Chondrocyte (in vitro differentiated cells): ENCODE measurements at regions not wholly inside any gene's neighbourhood (a gene's known extent, or its start where the extent isn't known, plus 50 kb on each side); places are given as distances from the start of the nearest gene placed in this dataset.

ENCODE experiments used
- DNase-seq: peaks from one replicate; pipeline ENCODE4 v3.0.0; 2021; ENCODE audit warnings: mixed read lengths, low spot score
- H3K27ac Mint-ChIP-seq: one replicate; pipeline ENCODE4 v1.8.0; 2021; ENCODE audit warnings: mild to moderate bottlenecking, moderate library complexity, mixed read lengths; ENCODE audit not compliant: unreplicated experiment
- H3K27me3 Mint-ChIP-seq: 2 replicates; pipeline ENCODE4 v1.8.0; 2021; ENCODE audit warnings: low read depth, mixed read lengths
- H3K36me3 Mint-ChIP-seq: 2 replicates; pipeline ENCODE4 v1.8.0; 2021; ENCODE audit warnings: low read depth, mixed read lengths
- H3K4me1 Mint-ChIP-seq: 2 replicates; pipeline ENCODE4 v1.8.0; 2021; ENCODE audit warnings: low read depth, mild to moderate bottlenecking, mixed read lengths
- H3K4me3 Mint-ChIP-seq: one replicate; pipeline ENCODE4 v1.8.0; 2021; ENCODE audit warnings: mild to moderate bottlenecking, moderate library complexity, mixed read lengths; ENCODE audit not compliant: unreplicated experiment
- H3K9me3 Mint-ChIP-seq: 2 replicates; pipeline ENCODE4 v1.8.0; 2021; ENCODE audit warnings: low read depth, mixed read lengths
- TF ChIP-seq, protein P1 (sequence below): fragments of 200-600 bp; sonication (generic); IDR thresholded peaks from 2 replicates; pipeline ENCODE4 v1.5.0; 2021; ENCODE audit warnings: antibody characterized with exemption, mild to moderate bottlenecking, moderate library complexity

DNA sequence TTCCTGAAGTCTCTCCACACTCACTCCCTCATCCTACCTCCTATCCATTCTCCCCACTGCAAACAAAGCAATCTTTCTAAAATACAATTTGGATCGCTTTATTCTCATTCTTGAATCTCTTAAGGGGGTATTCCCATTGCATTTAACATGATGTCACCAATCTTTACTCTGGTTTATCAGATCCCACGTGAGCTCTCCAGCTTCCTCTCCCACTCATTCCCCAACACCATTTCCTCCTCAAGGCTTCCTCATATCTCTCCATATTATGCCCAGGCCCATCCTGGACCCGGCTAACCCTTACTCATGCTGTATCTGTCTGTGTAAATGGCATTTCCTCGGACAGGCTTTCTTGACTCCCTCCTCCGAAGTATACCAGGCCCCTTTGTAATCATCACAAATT, 165.0 kb downstream of the CD47 start:
- Mint-ChIP-seq H3K9me3 (no peaks in the 10 kb centered on the region), H3K4me3 (no peak overlapping the region), H3K27me3 (no peaks in the 10 kb centered on the region), H3K4me1 (peaks cover 11% of the 10 kb centered on the region), H3K27ac (no peak overlapping the region), H3K36me3 (no peaks in the 10 kb centered on the region)
- no peak for DNase-seq
- TF ChIP-seq, protein P1, sequence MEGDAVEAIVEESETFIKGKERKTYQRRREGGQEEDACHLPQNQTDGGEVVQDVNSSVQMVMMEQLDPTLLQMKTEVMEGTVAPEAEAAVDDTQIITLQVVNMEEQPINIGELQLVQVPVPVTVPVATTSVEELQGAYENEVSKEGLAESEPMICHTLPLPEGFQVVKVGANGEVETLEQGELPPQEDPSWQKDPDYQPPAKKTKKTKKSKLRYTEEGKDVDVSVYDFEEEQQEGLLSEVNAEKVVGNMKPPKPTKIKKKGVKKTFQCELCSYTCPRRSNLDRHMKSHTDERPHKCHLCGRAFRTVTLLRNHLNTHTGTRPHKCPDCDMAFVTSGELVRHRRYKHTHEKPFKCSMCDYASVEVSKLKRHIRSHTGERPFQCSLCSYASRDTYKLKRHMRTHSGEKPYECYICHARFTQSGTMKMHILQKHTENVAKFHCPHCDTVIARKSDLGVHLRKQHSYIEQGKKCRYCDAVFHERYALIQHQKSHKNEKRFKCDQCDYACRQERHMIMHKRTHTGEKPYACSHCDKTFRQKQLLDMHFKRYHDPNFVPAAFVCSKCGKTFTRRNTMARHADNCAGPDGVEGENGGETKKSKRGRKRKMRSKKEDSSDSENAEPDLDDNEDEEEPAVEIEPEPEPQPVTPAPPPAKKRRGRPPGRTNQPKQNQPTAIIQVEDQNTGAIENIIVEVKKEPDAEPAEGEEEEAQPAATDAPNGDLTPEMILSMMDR, result no peak

DNA sequence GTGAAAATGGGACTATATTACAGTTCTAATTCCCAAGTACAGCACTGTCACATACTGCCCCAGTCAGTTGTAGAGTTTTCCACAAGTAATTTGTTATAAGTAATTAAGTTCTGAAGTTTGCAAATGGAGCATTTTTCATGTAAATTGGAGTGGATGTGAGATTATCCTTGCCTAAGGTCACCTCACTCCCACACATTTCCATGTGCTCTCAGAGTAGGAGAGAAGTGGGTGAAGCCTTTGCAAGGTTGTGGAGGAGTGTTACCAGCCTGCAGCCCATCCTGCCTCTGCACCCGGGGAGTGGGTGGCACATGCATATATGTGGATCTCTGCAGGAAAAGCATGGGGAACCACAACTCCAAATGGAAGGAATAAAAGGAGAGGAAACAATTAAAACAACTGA, 169.8 kb downstream of the CD47 start:
- Mint-ChIP-seq H3K4me3 (no peak overlapping the region), H3K9me3 (peaks cover 7% of the 10 kb centered on the region), H3K4me1 (no peaks in the 10 kb centered on the region), H3K27me3 (peaks cover 12% of the 10 kb centered on the region), H3K36me3 (no peaks in the 10 kb centered on the region), H3K27ac (no peak overlapping the region)
- TF ChIP-seq, protein P1, result no peak
- DNase-seq, result no peak

DNA sequence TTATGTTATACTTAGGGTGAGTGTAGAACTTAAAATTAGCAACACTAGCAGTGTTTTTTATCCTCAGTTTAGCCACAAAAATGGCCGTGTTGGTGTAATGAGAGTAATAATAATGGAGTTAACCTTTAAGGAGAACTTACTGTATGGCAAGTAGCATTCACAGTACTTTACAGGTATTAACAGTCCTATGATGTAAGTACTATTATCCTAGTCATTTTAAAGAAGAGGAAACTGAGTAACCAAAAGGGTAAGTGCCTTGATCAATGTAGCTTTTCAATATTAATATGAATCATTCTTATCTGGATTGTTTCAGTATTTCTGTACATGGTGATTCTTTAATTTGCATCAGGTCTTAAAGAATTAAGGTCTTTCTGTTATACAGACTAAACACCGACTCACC, 170.3 kb downstream of the CD47 start:
- H3K27me3 Mint-ChIP-seq, result peaks cover 12% of the 10 kb centered on the region
- H3K9me3 Mint-ChIP-seq, result peaks cover 7% of the 10 kb centered on the region
- TF ChIP-seq, protein P1, result no peak

DNA sequence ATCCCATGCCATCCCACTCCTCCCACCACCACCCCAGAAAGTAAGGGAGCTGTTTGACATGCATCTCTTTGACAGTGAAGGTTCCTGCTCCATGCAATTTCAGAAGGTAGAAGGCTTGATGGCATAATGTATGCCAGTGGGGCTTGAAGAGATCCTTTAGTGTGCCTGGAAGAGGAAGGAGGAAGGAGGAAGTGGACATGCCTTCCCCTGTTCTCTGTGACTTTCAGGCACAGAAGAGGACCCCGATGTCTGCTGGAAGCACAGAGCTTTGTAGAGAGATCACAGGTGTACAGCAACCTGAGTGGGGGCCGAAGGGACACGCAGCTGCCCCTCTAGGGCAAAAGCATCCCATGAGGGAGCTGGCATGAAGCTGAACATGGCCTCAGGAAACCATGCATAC, 171.6 kb downstream of the CD47 start:
- peaks cover 12% of the 10 kb centered on the region for H3K27me3 Mint-ChIP-seq
- DNase-seq, result no peak
- H3K4me3 Mint-ChIP-seq, result no peak overlapping the region
- no peak overlapping the region for H3K27ac Mint-ChIP-seq
- H3K4me1 Mint-ChIP-seq, result no peaks in the 10 kb centered on the region
- peaks cover 7% of the 10 kb centered on the region for H3K9me3 Mint-ChIP-seq
- TF ChIP-seq, protein P1, result no peak
- no peaks in the 10 kb centered on the region for H3K36me3 Mint-ChIP-seq

More for the DNA sequence above, 170.3 kb downstream of the CD47 start:
- Mint-ChIP-seq H3K4me3 (no peak overlapping the region), H3K36me3 (no peaks in the 10 kb centered on the region), H3K4me1 (no peaks in the 10 kb centered on the region), H3K27ac (no peak overlapping the region)
- DNase-seq, result no peak

DNA sequence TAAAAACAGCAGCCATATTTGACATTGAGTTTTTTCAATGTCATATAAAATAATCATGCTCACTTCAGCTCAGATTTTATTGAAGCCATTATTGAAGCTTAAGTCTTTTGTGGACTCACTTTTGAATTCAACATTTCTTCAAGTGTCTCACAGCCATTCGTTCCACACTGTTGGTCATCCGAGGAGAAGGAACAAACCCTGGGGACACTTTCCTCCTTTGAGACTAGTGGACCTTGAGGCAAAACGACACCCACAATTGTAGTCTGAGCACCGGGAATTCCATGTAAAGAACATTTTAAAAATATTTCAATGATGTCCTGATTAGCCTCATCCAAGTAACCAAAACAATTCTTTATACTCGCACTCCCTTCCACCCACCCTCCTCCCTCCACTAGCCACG, 174.7 kb downstream of the CD47 start:
- no peaks in the 10 kb centered on the region for H3K36me3 Mint-ChIP-seq
- no peak overlapping the region for H3K27ac Mint-ChIP-seq
- H3K4me1 Mint-ChIP-seq, result no peaks in the 10 kb centered on the region
- DNase-seq, result no peak
- peaks cover 7% of the 10 kb centered on the region for H3K9me3 Mint-ChIP-seq
- H3K4me3 Mint-ChIP-seq, result no peak overlapping the region
- TF ChIP-seq, protein P1, result no peak
- H3K27me3 Mint-ChIP-seq, result peaks cover 12% of the 10 kb centered on the region
